ENCODE measurements at regions not wholly inside any gene's neighbourhood (a gene's known extent, or its start where the extent isn't known, plus 50 kb on each side); places are given as distances from the start of the nearest gene placed in this dataset.
A peak's percentile ranks its signal among the peaks of the same experiment; 100 is the strongest.

DNA sequence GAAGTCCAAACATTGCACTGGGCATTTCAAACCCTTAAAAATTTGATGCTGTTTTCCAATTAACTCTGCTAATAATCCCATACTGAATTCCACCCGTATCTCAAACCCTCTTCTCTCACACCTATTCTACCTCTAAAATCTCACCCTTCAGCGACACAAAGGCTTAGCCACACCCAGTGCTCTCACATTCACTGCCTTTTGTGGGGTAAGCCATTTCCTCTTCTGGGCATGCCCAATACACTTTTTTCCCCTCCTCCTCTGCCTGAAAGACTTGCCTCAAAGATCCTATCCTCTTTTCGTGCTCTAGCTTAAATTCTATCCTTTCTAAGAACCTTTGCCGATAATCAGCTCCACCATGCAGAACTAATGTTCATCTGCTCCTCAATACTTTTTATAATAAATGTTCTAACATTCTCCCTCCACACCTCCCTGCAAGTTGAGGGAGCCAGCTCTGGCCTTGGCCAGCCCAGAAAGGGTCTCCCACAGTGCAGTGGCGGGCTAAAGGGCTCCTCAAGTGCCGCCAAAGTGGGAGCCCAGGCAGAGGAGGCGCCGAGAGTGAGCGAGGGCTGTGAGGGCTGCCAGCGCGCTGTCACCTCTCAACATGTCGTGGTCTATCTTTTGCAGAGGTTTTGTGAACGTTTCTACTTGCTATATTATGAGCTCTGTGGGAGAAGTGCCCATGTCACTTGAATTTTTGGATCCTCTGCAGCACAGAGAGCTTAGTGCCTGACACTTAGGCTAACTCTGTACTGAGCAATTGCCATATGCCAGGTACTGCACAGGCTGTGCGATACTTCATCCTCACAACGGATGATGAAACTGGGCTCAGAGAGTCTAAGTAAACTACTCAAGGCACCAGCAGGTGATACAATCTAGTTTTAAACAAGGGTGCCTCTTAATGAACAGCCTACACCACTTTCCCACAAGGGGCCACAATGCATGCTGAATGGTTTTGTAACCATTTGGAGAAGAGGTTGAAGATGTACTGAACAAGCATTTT, 53.6 kb upstream of the BCL6 start:
- WGBS (ENCODE audit: insufficient coverage) = 93% methylated on average over 11 of the region's 15 CpGs
- intact Hi-C loops (cut with micrococcal nuclease) = loop anchor here in 1 of 2 donors (10.0 kb wide), 1 partner anchor 86 kb away; no protein-coding TSS in a partner anchor
- H3K36me3 Mint-ChIP-seq = no peaks in the 10 kb centered on the region
- Histone ChIP-seq H4K20me1 (ENCODE audit: insufficient read depth, low read length) (no peaks in the 10 kb centered on the region), H2AFZ (ENCODE audit: insufficient read depth, low read depth, low read length, poor library complexity, severe bottlenecking) (peak overlapping the region; percentile 41), H3K9ac (ENCODE audit: insufficient read depth, low read length, poor library complexity, severe bottlenecking) (no peak overlapping the region), H3K79me2 (ENCODE audit: insufficient read depth, low read length) (no peaks in the 10 kb centered on the region), H3K4me3 (replicated peaks in 1 of 3; ENCODE audit: low read depth in 2 of 3, low read length in 3 of 3) (no peak overlapping the region), H3K9me3 (replicated peaks in 1 of 2; ENCODE audit: control insufficient read depth in 1 of 2, insufficient read depth in 1 of 2, low read length in 2 of 2) (no peaks in the 10 kb centered on the region), H3K27ac (ENCODE audit: low read depth in 1 of 2, low read length in 2 of 2) (no peak overlapping the region), H3K36me3 (replicated peaks in 1 of 2; ENCODE audit: control insufficient read depth in 1 of 2, insufficient read depth in 2 of 2, low read length in 2 of 2) (no peaks in the 10 kb centered on the region), H3K4me2 (replicated peaks; ENCODE audit: extremely low read depth, low read length, poor library complexity, severe bottlenecking) (no peak overlapping the region), H3K4me1 (ENCODE audit: control insufficient read depth in 1 of 2, insufficient read depth in 2 of 2, low read length in 2 of 2) (peaks cover 5 to 10% of the 10 kb centered on the region in 2 donors), H3K27me3 (ENCODE audit: control insufficient read depth in 2 of 2, insufficient read depth in 2 of 2, low read length in 2 of 2) (no peaks in the 10 kb centered on the region)
- peaks cover 2 to 7% (median 6%) of the 10 kb centered on the region in 3 donors for H3K27me3 Mint-ChIP-seq (ENCODE audit: low read depth in 3 of 3)
- H3K4me1 Mint-ChIP-seq = peaks cover 23% of the 10 kb centered on the region
- no peak overlapping the region for H3K4me3 Mint-ChIP-seq
- peak overlapping the region in 4 of 7 donors; percentile 19 to 74 (median 68) for H3K27ac Mint-ChIP-seq
- TF ChIP-seq, protein P1, sequence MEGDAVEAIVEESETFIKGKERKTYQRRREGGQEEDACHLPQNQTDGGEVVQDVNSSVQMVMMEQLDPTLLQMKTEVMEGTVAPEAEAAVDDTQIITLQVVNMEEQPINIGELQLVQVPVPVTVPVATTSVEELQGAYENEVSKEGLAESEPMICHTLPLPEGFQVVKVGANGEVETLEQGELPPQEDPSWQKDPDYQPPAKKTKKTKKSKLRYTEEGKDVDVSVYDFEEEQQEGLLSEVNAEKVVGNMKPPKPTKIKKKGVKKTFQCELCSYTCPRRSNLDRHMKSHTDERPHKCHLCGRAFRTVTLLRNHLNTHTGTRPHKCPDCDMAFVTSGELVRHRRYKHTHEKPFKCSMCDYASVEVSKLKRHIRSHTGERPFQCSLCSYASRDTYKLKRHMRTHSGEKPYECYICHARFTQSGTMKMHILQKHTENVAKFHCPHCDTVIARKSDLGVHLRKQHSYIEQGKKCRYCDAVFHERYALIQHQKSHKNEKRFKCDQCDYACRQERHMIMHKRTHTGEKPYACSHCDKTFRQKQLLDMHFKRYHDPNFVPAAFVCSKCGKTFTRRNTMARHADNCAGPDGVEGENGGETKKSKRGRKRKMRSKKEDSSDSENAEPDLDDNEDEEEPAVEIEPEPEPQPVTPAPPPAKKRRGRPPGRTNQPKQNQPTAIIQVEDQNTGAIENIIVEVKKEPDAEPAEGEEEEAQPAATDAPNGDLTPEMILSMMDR (IDR thresholded peaks at IDR 0.05) = no peak
- H3K9me3 Mint-ChIP-seq = peaks cover 3 to 7% (median 4%) of the 10 kb centered on the region in 7 donors
- no peak for DNase-seq

DNA sequence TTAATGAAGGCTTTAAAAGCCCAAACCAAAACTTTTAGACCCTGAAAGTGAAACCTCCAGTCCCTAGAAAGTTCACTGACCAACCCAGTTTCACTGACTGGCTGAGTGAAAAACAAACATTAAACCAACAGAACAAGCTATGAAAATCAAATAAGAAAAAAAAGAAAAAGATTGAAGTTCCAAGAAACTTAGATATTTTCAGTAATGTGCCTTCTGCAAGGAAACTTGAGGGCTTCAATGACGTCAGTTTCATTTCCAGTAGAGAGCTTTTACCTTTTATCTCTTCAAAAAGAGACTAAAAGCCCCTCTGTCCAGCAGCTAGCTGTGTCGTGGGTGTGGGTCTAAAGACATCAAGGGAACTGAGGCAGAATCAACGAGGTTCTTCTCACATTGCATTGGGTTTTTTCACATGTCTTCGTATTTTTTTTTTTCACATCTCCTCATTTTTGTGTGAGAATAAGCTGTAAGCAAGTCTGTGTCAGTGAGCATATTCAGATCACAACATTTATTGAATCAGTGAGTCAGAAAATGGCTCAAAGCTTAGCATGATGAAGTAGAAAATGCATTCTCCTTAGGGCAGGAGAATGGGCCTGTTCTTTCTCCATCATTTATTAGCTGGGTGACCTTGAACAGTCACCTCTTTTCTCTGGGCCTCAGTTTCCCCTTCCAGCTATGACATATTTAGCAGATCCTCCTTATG, 54.8 kb upstream of the BCL6 start:
- DNase-seq = no peak
- no peak overlapping the region for H3K4me2 ChIP-seq (replicated peaks; ENCODE audit: extremely low read depth, low read length, poor library complexity, severe bottlenecking)
- H3K9me3 ChIP-seq (replicated peaks in 1 of 2; ENCODE audit: control insufficient read depth in 1 of 2, insufficient read depth in 1 of 2, low read length in 2 of 2) = no peaks in the 10 kb centered on the region
- H3K4me1 ChIP-seq (ENCODE audit: control insufficient read depth in 1 of 2, insufficient read depth in 2 of 2, low read length in 2 of 2) = peaks cover 5 to 10% of the 10 kb centered on the region in 2 donors
- WGBS (ENCODE audit: insufficient coverage) = 67% methylated on average over 1 of the region's 4 CpGs
- Mint-ChIP-seq H3K4me1 (peaks cover 19% of the 10 kb centered on the region), H3K27ac (peak overlapping the region in 1 of 7 donors; percentile 33), H3K36me3 (no peaks in the 10 kb centered on the region), H3K27me3 (ENCODE audit: low read depth in 3 of 3) (peaks cover 2 to 10% (median 6%) of the 10 kb centered on the region in 3 donors), H3K4me3 (no peak overlapping the region), H3K9me3 (peaks cover 3 to 7% (median 4%) of the 10 kb centered on the region in 7 donors)
- H3K27ac ChIP-seq (ENCODE audit: low read depth in 1 of 2, low read length in 2 of 2) = no peak overlapping the region
- no peak overlapping the region for H3K4me3 ChIP-seq (replicated peaks in 1 of 3; ENCODE audit: low read depth in 2 of 3, low read length in 3 of 3)
- TF ChIP-seq, protein P1 (IDR thresholded peaks at IDR 0.05) = no peak
- intact Hi-C loops (cut with micrococcal nuclease) = loop anchor here in 1 of 2 donors (10.0 kb wide), 1 partner anchor 85 kb away; no protein-coding TSS in a partner anchor
- H3K36me3 ChIP-seq (replicated peaks in 1 of 2; ENCODE audit: control insufficient read depth in 1 of 2, insufficient read depth in 2 of 2, low read length in 2 of 2) = no peaks in the 10 kb centered on the region
- no peaks in the 10 kb centered on the region for H4K20me1 ChIP-seq (ENCODE audit: insufficient read depth, low read length)
- no peak overlapping the region for H3K9ac ChIP-seq (ENCODE audit: insufficient read depth, low read length, poor library complexity, severe bottlenecking)
- H2AFZ ChIP-seq (ENCODE audit: insufficient read depth, low read depth, low read length, poor library complexity, severe bottlenecking) = no peak overlapping the region
- no peaks in the 10 kb centered on the region for H3K79me2 ChIP-seq (ENCODE audit: insufficient read depth, low read length)
- no peaks in the 10 kb centered on the region for H3K27me3 ChIP-seq (ENCODE audit: control insufficient read depth in 2 of 2, insufficient read depth in 2 of 2, low read length in 2 of 2)

All from CD14-positive monocyte (primary cell).